ENCODE measurements at regions not wholly inside any gene's neighbourhood (a gene's known extent, or its start where the extent isn't known, plus 50 kb on each side); places are given as distances from the start of the nearest gene placed in this dataset.

GRCh38 chr11:121367001-121367843 lies 74.7 kb downstream of the SC5D start:
- TF ChIP-seq CTCF (IDR thresholded peaks at IDR 0.05; ENCODE audit: insufficient read depth, low read depth, low read length): no peak
- no peak for TF ChIP-seq EZH2 (IDR thresholded peaks at IDR 0.05; ENCODE audit: insufficient read depth, low read length)

All from astrocyte (in vitro differentiated cells and primary cell).